PFSK-1 (cell line): ENCODE measurements at regions not wholly inside any gene's neighbourhood (a gene's known extent, or its start where the extent isn't known, plus 50 kb on each side); places are given as distances from the start of the nearest gene placed in this dataset.

Experiments used
- POLR2AphosphoS5 ChIP-seq: IDR thresholded peaks from 2 replicates; pipeline ENCODE4 v1.6.1; 2012; ENCODE audit warnings: low read depth, mild to moderate bottlenecking, control low read depth, low read length, moderate library complexity
- TF ChIP-seq, protein P1 (sequence below), 2 experiments: IDR thresholded peaks; 2 replicates each; pipeline versions ENCODE4 v1.6.1 to v1.8.0; 2011 to 2012; ENCODE audit warnings: low read depth in 2 of 2, low read length in 2 of 2, control low read depth in 1 of 2, inconsistent platforms in 1 of 2, mild to moderate bottlenecking in 1 of 2, moderate library complexity in 1 of 2; ENCODE audit not compliant: insufficient read depth in 1 of 2

DNA sequence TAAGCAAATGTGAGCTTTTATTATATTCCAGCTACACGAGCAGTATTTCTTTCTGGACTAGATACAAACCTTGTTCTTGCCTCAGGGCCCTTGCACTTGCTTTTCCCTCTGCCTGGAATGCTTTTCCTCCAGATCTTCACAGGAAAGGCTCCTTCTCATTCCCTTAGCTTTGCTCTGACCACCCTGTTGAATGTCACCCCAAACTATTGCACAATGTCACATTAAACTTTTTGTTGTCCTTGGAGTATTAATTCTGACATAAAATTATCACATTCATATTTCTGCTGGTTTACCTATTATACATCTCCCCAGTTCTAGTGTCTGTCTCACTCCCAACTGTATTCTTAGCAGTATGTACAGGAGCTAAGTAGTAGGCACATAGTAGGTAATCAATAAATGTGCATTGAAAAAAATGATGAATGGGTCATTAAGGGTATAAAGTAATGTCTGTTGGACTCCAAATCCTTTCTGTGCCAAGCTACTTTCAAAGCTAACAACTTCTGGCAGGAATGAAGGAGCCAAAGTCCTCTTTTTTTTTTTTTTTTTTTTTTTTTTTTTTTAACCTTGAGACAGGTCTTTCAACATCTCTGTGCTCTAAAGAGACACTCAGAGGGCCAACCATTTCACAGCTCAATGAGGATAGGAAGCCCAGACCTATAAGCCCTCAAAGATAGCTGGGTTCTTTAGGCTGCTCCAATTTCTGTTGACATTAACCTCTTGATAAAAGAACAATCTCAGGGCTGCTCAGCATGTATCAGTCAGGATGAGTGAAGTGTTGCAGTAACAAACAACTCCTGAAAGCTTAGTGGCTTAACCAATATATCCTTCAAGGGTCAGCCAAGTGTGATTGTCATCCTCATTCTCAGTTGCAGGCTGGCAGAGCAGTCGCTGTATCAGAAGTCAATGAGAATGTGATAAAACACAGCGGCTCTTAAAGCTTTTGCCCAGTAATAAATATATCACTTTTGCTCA is 424.4 kb upstream of the TBX3 start:
- no peak for TF ChIP-seq POLR2AphosphoS5
- TF ChIP-seq, protein P1, sequence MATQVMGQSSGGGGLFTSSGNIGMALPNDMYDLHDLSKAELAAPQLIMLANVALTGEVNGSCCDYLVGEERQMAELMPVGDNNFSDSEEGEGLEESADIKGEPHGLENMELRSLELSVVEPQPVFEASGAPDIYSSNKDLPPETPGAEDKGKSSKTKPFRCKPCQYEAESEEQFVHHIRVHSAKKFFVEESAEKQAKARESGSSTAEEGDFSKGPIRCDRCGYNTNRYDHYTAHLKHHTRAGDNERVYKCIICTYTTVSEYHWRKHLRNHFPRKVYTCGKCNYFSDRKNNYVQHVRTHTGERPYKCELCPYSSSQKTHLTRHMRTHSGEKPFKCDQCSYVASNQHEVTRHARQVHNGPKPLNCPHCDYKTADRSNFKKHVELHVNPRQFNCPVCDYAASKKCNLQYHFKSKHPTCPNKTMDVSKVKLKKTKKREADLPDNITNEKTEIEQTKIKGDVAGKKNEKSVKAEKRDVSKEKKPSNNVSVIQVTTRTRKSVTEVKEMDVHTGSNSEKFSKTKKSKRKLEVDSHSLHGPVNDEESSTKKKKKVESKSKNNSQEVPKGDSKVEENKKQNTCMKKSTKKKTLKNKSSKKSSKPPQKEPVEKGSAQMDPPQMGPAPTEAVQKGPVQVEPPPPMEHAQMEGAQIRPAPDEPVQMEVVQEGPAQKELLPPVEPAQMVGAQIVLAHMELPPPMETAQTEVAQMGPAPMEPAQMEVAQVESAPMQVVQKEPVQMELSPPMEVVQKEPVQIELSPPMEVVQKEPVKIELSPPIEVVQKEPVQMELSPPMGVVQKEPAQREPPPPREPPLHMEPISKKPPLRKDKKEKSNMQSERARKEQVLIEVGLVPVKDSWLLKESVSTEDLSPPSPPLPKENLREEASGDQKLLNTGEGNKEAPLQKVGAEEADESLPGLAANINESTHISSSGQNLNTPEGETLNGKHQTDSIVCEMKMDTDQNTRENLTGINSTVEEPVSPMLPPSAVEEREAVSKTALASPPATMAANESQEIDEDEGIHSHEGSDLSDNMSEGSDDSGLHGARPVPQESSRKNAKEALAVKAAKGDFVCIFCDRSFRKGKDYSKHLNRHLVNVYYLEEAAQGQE (IDR thresholded peaks at IDR 0.05; ENCODE audit: insufficient read depth in 1 of 2, low read depth in 2 of 2, low read length in 2 of 2) = no peak
